ENCODE measurements at regions not wholly inside any gene's neighbourhood (a gene's known extent, or its start where the extent isn't known, plus 50 kb on each side); places are given as distances from the start of the nearest gene placed in this dataset.

DNA sequence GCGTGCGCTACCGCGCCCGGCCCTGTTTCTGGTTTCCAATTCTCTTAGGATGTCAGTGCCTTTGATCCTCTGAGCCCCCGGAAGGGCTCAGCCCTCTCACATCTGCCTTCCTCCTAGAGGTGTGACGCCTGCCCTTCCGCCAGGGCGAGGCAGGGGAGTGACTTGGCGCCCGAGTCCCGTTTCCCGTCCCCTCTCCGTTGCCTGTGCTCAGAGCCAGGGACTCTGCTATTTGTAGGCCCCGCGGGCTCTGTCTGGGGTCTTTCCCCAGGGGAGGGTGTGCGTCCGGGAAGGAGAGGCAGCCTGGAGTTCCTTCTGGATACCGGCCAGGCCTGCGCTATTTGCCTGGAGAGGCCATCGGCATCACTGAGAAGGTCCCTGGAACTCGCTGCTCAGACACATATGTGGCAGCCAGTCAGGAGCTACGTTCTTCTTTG is 103.7 kb upstream of the TAF1B start:
- peak; percentile 53 for DNase-seq

DNA sequence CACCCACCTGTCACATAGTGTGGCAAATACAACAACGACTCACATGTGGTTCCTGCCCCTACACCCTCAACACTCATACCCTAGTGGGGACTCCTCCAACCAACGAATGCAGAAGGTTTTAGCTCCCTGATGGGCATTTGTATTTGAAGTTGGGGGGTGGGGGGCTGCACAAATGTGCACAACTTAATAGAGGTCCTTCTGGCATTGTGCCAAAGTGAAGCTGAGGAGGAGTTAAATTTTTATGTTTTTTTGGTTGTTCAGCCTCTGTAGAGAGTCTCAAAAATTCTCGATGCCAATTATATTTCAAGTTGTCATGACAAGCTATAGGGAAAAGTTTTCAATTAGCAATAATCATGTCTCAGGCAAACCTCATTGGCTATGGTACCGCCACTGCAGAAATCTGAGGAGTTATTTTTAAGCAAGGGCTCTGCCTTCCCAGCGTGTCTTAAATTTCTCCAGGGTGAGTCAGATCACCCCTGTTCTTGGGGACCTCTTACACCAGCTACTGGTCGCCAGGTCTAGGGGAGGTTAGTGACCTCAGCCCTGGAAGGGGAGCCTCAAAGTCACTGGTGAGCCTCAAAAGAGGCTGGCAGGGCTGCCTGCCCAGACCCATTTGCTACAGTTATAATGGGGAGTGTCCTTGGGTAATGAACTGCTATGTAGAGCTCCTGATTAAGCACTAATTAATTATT is 102.7 kb upstream of the TAF1B start:
- DNase-seq: no peak

DNA sequence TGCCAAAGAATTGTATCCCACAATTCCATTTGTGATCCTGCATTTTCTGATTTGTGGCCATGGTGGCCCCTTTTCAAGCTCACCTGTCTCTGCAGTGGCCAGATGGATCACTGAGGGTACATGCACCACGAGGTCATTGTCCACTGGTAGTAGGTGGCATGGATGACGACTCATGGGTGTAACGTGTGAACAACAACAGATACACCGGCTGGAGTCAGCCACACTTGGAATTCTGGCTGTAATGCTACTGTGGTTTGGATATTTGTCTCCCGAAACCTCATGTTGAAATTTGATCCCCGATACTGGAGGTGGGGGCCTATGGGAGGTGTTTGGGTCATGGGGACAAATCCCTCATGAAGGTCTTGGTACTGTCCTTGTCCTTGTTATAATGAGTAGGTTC is 102.2 kb upstream of the TAF1B start:
- no peak for DNase-seq

GRCh38 chr2:9742601-9743000 is 100.7 kb upstream of the TAF1B start:
- DNase-seq: no peak

DNA sequence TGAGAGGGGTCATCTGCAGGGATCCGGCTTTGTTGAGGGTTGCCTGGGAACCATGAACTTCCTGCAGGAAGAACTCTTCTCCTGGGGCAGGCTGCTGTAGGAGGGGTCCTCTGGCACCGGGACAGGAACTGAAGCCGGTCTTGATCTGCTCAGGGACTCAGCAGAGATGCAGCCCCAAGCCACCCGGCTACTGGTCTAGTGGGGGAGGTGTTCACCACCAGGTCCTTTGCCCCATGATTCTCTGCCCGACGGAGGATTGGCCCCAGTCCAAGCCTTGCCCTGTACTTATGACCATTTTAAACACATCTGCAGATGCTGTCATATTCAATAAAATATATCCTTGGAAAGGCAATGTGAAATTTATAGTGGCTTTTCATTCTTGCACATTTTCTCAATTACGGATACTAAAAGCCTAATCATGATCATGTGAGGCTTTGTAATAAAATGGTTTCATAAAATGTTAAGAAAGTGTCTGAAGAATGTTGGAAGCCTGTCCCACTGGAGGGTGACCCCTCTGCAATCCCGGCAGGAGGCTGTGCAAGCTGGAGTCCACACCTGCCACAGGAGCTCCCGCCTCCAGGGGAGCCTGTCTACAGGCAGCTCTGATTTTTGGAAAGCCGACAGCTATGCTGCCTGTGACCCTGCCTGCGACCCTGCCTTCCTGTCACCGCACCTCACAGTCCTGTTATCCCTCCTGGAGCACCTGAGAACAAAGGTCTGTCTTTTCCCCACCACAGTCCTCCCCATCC is 98.8 kb upstream of the TAF1B start:
- no peak for DNase-seq

GRCh38 chr2:9745153-9745899 is 97.9 kb upstream of the TAF1B start:
- no peak for DNase-seq

DNA sequence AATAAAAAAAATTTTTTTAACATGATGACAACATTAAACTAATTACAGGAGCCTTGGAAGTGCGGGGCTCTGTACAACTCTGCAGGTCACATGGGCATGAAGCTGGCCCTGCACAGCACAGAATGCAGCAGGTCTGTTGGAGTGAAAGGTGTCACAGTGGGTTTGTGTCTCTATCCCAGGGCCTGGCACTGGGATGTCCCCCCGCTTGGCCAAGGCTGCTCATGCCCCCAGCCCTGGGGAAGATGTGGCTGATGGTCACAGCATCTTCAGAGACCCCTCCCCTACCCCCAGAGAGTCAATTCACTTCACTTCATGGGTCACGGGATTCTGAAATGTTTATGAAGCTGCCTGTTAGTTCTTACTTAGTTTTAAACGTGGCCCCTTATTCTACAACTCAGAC is 95.9 kb upstream of the TAF1B start:
- DNase-seq: no peak

GRCh38 chr2:9748577-9748976 is 94.7 kb upstream of the TAF1B start:
- DNase-seq: no peak

DNA sequence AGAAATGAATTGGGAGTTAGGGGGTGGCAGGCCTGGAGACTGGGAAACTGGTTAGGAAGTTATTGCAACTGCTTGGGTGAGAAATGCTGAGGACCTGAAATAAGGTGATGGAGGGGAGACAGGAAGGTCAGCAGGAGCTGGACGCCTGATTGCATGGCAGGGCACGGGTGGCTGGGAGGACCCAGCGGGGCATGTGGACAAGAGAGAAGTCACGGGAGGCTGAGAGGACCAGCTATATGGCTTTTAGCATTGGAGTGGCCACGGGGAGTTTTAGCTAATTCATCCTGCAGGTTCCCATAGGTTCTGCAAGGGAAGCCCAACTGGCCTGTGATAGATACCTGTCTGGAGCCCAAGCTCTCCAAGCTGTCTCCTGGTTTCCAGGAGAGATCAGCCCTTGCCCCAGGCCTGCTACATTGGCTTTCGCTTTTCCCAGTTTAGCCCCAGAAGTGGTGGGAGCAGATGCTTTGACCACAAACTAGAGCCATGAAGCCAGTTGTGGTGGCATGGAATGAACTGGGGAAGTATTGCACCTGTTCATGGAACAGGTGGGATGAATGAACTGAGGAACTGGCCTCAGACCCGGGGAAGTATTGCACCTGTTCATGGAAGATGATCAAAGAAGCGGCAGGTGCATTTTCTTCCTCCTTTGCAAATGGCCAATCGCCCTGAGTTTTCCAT is 93.6 kb upstream of the TAF1B start:
- no peak for DNase-seq

- DNase-seq: no peak
Observed at GRCh38 chr2:9750224-9751215, 92.8 kb upstream of the TAF1B start.

GRCh38 chr2:9751831-9752230 is 91.4 kb upstream of the TAF1B start:
- no peak for DNase-seq

GRCh38 chr2:9752441-9753275 is 90.6 kb upstream of the TAF1B start:
- DNase-seq: peak; percentile 80

DNA sequence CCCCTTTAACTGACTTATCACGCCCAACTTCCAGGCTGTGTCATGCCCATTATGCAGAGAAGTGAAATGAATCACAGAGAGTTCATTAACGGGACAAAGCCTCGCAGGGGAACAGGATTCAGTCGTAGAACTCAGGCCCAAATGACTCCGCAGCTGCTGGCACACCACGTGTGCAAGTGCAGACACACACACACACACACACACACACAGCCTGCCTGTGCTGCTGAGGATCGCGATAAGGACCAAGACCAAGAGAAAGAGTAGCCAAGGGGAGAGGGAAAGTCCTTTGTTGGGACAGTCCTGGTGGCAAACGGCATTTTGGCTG is 90.0 kb upstream of the TAF1B start:
- DNase-seq: peak; percentile 26

DNA sequence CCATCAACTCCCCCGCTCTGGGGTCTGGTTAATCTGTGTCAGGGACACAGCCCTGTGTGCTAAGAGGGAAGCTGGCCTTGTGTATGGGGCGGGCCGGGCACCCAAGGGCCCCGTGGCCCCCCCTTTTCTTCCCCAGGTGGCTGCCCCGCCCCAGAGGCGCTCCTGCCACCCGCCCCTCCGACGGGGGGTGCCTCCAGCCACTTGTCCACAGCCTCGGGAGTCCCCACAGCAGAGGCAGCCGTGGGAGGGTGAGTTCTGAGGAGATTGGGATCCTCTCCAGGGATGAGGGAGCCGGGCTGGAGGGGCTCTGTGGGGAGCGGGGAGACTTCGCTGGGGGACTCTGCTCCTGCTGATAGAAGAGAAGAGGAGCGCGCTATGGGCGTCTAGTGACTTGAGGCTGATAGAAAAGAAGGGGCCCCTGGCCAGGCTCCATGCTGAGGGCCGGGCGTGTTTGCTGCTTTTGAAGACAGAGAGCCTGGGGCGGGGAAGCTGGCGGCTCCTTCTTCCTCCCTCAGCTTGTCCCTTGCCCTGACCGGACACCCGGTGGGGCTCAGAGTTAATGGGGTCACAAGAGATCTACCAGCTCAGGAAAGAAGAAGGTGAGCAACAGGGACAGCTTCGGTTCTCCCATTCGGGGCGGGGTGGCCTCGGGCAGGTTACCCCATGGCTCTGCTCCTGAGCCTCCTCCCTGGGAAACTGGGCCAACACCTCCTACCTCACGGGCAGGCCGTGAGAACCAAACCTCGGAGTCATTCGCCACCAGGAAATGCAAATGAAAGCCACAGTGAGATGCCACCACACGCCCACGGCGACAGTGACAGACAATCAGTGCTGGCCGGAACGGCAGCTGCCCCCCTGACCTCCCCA is 89.4 kb upstream of the TAF1B start:
- DNase-seq: peak; percentile 41

GRCh38 chr2:9754532-9754887 is 88.8 kb upstream of the TAF1B start:
- no peak for DNase-seq

DNA sequence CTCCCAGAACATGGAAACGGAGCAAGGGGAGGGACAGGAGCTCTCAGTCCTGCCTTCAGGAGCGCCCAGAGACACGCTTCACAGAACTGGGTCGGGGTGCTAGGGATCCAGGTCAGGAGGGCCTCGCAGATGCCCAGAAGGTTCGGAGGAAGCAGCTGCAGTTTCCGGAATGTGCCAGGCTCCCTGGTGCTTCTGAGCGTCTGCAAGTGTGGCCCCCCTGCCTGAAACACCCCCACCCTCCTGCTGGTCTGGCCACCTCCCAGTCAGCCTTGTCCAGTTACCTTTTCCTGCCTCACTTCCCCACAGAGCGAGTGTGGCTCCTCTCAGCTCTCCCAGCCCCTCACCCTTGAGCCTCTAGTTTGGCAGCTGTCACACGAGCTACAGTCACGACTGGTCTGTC is 88.3 kb upstream of the TAF1B start:
- no peak for DNase-seq

- DNase-seq: no peak
Observed at GRCh38 chr2:9755638-9756037, 87.6 kb upstream of the TAF1B start.

- no peak for DNase-seq
Observed at GRCh38 chr2:9756692-9757250, 86.5 kb upstream of the TAF1B start.

GRCh38 chr2:9757501-9758264 is 85.6 kb upstream of the TAF1B start:
- no peak for DNase-seq

All from activated gamma-delta T cell treated with Interleukin-2 at 50 U/mL for 16 hours (primary cell).